Brain microvascular endothelial cell (primary cell): ENCODE measurements at regions not wholly inside any gene's neighbourhood (a gene's known extent, or its start where the extent isn't known, plus 50 kb on each side); places are given as distances from the start of the nearest gene placed in this dataset.
A peak's percentile ranks its signal among the peaks of the same experiment; 100 is the strongest.
"Not testable (repeated sequence)": the region's sequence is repeated elsewhere in the genome, so short reads cannot be mapped to it uniquely, and the experiment has no call there.

Experiments used
- DNase-seq: peaks from one replicate; pipeline ENCODE4 v3.0.0-alpha.2; 2020
- H3K27ac ChIP-seq: fragments of 250-450 bp; sonication (Bioruptor Pico); 2 replicates; pipeline ENCODE4 v1.5.1; 2020; ENCODE audit warnings: mild to moderate bottlenecking, moderate library complexity
- H3K27me3 ChIP-seq: fragments of 250-450 bp; sonication (Bioruptor Pico); replicated peaks from 2 replicates; pipeline ENCODE4 v1.5.1; 2020; ENCODE audit warnings: mild to moderate bottlenecking
- H3K36me3 ChIP-seq: fragments of 250-450 bp; sonication (Bioruptor Pico); replicated peaks from 2 replicates; pipeline ENCODE4 v1.5.1; 2020; ENCODE audit warnings: mild to moderate bottlenecking
- H3K4me3 ChIP-seq: 2 replicates; pipeline ENCODE4 v1.5.1; 2011; ENCODE audit warnings: low read depth, mild to moderate bottlenecking, control low read depth, low read length, moderate library complexity
- CTCF ChIP-seq: IDR thresholded peaks from 2 replicates; pipeline ENCODE4 v1.5.1; 2011; ENCODE audit warnings: low read depth, mild to moderate bottlenecking, moderate library complexity, low read length, control low read depth, inconsistent platforms; ENCODE audit errors: missing control alignments
- in situ Hi-C: cut with HindIII; loops from 2 replicates; pipeline ENCODE4 v1.10.0; 2017; ENCODE audit warnings: low sequenced_read_pairs, low pct_ligation_motif_present

- in situ Hi-C loops, result no loop called here
- no peak overlapping the region for H3K27ac ChIP-seq
- no peak overlapping the region for H3K4me3 ChIP-seq
- DNase-seq, result no peak
- no peaks in the 10 kb centered on the region for H3K27me3 ChIP-seq
- no peak for TF ChIP-seq CTCF
- no peaks in the 10 kb centered on the region for H3K36me3 ChIP-seq
Measured at GRCh38 chr11:129640671-129641070, 175.0 kb upstream of the TMEM45B start.

GRCh38 chr11:129643031-129643721 is 172.5 kb upstream of the TMEM45B start:
- DNase-seq, result peak; percentile 34
- TF ChIP-seq CTCF, result no peak
- Histone ChIP-seq H3K27ac (peak overlapping the region; percentile 68), H3K27me3 (no peaks in the 10 kb centered on the region), H3K4me3 (no peak overlapping the region), H3K36me3 (no peaks in the 10 kb centered on the region)
- in situ Hi-C loops, result no loop called here

- H3K4me3 ChIP-seq, result no peak overlapping the region
- peak; percentile 53 for DNase-seq
Measured at GRCh38 chr11:129644326-129644725, 171.3 kb upstream of the TMEM45B start.

GRCh38 chr11:129645943-129646342 is 169.7 kb upstream of the TMEM45B start:
- Histone ChIP-seq H3K4me3 (no peak overlapping the region), H3K36me3 (no peaks in the 10 kb centered on the region), H3K27ac (no peak overlapping the region), H3K27me3 (no peaks in the 10 kb centered on the region)
- in situ Hi-C loops, result no loop called here
- TF ChIP-seq CTCF, result no peak
- no peak for DNase-seq

More at GRCh38 chr11:129644326-129644725, 171.3 kb upstream of the TMEM45B start:
- in situ Hi-C loops, result no loop called here
- no peak for TF ChIP-seq CTCF
- Histone ChIP-seq H3K27ac (peak overlapping the region; percentile 68), H3K27me3 (no peaks in the 10 kb centered on the region), H3K36me3 (no peaks in the 10 kb centered on the region)

- H3K27me3 ChIP-seq, in situ Hi-C loops, H3K4me3 ChIP-seq, H3K27ac ChIP-seq, DNase-seq, H3K36me3 ChIP-seq: not testable (repeated sequence)
Measured at GRCh38 chr11:129650044-129650443, 165.6 kb upstream of the TMEM45B start.

GRCh38 chr11:129652835-129653234 is 162.8 kb upstream of the TMEM45B start:
- no peaks in the 10 kb centered on the region for H3K36me3 ChIP-seq
- no peak overlapping the region for H3K4me3 ChIP-seq
- H3K27me3 ChIP-seq, result no peaks in the 10 kb centered on the region
- TF ChIP-seq CTCF, result no peak
- in situ Hi-C loops, result no loop called here
- DNase-seq, result peak; percentile 58
- H3K27ac ChIP-seq, result no peak overlapping the region
